Activated CD4-positive, CD25-positive, alpha-beta regulatory T cell (primary cell): ENCODE measurements at regions not wholly inside any gene's neighbourhood (a gene's known extent, or its start where the extent isn't known, plus 50 kb on each side); places are given as distances from the start of the nearest gene placed in this dataset.

Experiments used
- DNase-seq, 4 experiments: peaks; one replicate each; lab custom pipeline; 2025; lab: John Stamatoyannopoulos, UW

DNA sequence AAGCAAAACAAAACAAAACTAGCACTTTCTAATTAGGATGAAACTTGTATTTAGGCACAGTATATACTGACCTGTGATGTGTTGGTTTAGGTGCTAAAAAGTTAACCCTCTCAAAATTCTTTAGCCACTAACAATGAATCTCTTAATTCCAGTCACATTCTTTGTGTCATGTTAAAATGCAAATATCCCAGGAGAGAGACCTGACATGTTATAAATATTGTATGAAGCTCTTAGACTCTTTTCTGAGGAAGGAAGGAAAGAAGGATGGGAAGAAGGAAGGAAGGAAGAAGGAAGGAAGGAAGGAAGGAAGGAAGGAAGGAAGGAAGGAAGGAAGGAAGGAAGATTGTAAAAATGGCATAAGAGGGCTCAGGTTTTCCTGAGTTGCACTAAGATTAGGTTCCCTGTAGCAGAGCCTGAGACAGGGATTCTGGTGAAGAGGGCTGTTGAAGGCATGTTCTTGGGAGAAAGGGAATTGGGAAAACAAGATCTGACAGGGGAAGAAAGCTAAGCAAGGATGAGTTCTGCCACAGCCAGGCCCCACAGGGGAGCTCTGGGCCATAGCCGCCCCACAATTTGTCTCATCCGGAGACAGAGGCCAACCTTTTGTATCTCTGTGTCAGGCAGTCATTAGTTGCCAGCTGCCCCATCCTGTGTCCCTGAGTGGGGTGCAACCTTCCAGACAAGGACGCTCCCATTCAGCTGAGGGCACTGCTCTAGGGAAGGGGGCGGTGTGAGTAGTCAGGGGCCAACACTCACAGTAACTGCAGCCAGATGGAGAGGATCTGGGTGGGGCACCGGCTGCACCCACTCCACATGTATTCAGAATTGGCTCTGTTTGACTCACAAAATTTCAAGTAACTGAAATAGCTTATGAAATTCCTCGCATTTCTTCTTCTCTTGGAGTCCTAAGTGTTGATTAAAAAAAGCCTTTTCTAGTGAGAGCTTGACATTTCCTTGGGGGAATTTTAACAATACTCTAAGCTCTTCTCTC lies 189.3 kb upstream of the ARG1 start:
- DNase-seq: no peak

DNA sequence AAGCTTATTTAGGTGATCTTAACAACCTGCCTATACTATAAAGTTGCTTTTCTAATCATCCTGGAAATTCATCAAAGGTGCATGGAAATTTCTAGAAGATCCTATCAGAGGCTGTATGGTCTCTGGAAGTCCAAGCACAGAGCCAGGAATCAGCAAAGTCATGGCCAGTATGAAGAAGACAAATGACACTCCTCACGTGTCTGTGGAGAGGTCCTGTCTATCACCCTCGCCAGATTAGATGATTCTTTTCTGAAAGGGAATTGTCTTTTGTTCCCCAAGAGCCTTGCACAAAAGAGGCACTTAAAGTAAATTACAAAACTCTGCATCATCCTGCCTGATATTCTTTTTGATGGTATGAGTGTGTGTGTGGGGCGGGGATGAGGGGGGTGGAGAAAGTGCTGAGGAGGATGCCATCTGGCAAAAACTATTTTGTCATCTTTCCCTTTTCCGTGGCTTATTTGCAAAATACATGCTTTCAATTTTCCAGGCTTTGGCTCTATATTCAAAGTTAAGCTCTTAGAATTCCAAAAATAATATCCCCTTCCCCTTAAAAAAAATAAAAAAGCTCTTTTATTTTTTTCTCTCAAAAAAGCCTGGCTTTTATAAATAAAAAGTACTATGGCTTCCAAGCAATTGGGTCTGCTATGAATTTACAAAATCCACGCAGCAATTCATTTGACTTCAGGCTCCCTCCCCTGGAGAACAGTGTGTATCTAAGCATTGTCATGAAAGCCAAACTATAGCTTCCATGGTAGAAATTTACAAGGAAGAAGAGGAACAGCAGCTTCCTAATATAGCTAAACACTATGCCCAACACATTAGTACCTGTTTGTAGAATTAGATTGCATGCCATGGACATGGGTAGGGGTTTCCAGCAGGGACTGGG lies 185.2 kb upstream of the ARG1 start:
- DNase-seq: no peak

- DNase-seq: no peak
Observed at GRCh38 chr6:131390322-131390721, 182.7 kb upstream of the ARG1 start.

DNA sequence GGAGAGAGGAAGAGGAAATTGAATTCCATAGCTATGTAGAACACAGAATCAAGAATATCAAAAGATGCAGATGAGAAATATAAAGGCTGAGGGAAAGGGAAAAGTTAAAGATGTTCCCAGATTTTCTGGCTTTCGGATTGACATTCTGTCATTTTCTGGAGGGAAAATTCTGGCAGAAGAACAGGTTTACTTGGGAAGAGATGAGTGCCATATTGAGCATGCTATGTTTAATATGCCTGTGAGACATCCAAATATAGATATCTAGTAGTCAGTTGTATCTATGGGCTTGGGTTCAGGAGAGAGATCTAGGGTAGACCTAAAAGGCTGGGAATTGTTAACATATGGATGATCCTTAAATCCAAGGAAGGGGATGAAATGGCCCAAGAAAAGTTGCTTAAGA lies 181.9 kb upstream of the ARG1 start:
- DNase-seq: no peak

DNA sequence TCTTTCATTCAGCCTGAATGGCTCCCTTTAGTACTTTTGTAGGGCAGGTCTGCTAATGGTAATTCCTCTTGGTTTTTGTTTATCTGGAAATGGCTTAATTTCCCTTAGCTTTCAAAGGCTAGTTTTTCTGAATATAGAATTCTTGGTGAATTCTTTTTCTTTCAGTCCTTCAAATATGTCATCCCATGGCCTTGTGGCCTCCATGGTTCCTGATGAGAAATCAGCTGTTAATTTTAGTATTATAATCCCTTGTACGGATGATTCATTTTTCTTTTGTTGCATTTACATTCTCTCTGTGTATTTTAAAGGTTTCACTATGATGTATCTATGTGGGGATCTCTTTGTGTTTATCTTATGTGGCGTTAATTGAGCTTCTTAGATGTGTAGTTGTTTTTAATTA lies 179.6 kb upstream of the ARG1 start:
- no peak for DNase-seq

GRCh38 chr6:131394768-131395432 lies 178.1 kb upstream of the ARG1 start:
- no peak for DNase-seq

- no peak for DNase-seq
Observed at GRCh38 chr6:131398176-131398575, 174.8 kb upstream of the ARG1 start.

- DNase-seq: no peak
Observed at GRCh38 chr6:131399433-131399832, 173.6 kb upstream of the ARG1 start.

GRCh38 chr6:131400054-131400778 lies 172.8 kb upstream of the ARG1 start:
- no peak for DNase-seq

DNA sequence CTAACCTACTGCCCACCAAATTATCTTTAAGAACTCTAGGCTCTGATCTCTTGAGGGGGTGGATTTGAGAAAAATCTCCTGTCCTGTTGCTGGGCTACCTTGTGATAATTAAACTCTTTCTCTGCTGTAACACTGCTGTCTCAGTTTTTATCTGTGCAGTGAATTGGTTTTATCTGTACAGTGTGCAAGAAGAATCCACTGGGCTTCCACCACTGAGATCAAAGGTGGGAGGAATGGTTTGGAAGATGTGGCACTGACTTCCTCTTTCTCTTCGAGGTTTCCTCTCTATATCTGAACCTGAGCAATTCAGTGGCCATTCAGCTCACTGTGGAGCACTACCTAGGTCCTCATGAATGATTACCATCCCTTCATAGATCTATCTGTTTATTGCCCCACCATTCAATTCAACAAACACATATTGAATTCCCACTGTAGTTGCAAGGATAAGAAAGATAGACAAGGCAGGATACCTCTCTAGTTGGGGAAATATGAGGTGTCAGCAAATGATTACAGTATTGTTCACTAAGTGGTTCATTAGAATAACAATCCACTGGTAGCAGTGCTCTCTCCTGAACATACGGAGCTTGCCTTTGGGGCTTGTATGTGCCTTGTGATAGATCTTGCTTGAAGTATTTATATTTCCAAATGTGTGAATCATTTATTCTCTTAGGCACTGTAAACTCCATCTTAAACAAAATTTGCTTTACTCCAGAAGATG lies 172.1 kb upstream of the ARG1 start:
- no peak for DNase-seq

- DNase-seq: no peak
Observed at GRCh38 chr6:131408811-131409210, 164.2 kb upstream of the ARG1 start.

GRCh38 chr6:131410785-131411184 lies 162.2 kb upstream of the ARG1 start:
- DNase-seq: no peak

GRCh38 chr6:131412960-131413830 lies 159.8 kb upstream of the ARG1 start:
- DNase-seq: no peak

DNA sequence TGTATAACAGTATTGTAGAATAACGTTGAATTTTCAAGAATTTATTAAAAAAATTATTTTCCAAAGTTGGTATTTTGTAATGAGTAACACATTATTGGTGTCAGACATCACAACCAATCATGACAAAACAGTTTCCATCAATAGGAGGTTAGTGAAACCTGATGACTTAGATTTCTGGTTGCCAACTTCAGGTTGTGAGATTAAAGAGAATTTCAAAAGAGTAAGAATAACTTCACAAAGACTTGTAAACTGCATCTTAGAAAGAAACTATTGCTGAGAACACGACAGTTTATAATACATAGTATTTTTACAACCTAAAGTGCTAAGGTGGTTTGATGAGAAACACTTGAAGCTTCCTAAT lies 159.2 kb upstream of the ARG1 start:
- DNase-seq: no peak

- DNase-seq: no peak
Observed at GRCh38 chr6:131414956-131415355, 158.1 kb upstream of the ARG1 start.

- DNase-seq: no peak
Observed at GRCh38 chr6:131418441-131418840, 154.6 kb upstream of the ARG1 start.

DNA sequence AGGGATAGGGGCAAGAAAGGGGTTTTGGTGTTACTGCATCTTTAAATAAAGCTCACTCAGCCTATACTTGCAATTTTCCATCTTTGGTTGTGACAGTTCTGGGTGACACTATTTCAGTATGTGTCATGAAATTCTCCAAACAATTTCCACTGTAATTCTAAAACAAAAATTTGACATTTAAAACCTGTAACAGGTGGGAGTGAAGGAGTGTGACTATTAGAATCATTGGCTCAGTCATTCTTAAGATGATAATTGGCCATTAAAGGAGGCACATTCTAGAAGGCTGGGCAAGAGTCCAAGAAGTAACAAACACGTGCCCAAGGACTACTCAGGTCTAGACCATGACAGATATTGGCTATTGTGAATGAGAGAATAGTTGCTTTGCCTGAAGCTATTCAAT lies 153.3 kb upstream of the ARG1 start:
- no peak for DNase-seq

- no peak for DNase-seq
Observed at GRCh38 chr6:131424016-131424415, 149.0 kb upstream of the ARG1 start.

GRCh38 chr6:131424475-131424874 lies 148.6 kb upstream of the ARG1 start:
- DNase-seq: no peak

DNA sequence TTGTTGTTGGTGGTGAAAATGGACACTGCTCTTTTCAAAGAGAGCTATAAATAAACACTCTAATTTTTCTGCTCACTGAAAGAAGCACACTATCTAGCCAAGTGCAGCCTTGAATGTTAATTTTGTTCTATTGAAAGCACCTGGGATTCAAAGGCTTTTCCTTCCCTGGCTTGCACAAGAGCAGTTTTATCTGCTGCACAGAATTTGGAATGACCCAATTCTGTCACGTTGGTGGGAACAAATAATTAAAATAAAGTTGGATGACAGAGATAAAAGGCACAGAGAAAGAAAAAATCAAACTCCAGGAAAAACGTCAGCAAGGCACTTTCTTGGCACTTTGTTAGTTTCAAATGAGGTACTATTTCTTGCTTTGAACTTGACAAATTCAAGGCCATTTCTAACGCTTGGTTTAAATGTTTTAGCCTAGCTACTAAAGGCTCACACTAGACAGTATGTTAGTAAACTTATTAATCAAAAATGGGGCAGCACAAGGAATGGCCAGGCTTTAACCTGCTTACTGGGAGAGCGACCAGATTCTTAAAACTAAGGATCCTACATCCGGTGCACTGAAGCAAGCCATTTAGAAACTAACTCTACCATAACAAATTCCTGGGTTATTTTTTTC lies 145.5 kb upstream of the ARG1 start:
- DNase-seq: no peak
